AG10803 (cell line): ENCODE measurements at regions not wholly inside any gene's neighbourhood (a gene's known extent, or its start where the extent isn't known, plus 50 kb on each side); places are given as distances from the start of the nearest gene placed in this dataset.

Experiments
- DNase-seq: peaks from one replicate; pipeline ENCODE4 v3.0.0; 2010; ENCODE audit warnings: low read depth
- H3K4me3 ChIP-seq: 2 replicates; pipeline ENCODE4 v1.5.1; 2011; ENCODE audit warnings: mild to moderate bottlenecking, low read length, control low read depth
- TF ChIP-seq, protein P1 (sequence below): conservative IDR thresholded peaks from 2 replicates; pipeline ENCODE4 v1.5.1; 2011; ENCODE audit warnings: mild to moderate bottlenecking, low read length, control low read depth, inconsistent platforms

DNA sequence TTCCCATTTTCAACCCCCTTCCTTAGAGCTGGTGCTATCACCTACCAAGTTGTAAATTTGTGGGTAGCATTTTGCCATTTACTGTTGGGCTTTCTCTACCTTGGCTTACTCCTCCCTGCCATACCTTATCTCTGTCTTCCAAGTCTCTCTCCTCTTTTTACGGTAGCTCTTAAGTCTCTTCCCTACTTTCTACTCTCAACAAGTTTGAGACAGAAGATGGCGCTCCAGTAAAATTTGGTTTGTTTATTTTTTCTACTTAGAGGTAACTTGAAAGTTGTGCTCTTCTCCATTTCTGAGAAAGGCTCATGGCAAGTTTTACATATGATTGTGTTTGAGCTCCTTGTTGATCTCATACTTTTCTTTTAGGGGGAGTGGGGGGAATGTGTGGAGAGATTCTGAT is 1508.1 kb downstream of the TECRL start:
- no peak for DNase-seq
- TF ChIP-seq, protein P1, sequence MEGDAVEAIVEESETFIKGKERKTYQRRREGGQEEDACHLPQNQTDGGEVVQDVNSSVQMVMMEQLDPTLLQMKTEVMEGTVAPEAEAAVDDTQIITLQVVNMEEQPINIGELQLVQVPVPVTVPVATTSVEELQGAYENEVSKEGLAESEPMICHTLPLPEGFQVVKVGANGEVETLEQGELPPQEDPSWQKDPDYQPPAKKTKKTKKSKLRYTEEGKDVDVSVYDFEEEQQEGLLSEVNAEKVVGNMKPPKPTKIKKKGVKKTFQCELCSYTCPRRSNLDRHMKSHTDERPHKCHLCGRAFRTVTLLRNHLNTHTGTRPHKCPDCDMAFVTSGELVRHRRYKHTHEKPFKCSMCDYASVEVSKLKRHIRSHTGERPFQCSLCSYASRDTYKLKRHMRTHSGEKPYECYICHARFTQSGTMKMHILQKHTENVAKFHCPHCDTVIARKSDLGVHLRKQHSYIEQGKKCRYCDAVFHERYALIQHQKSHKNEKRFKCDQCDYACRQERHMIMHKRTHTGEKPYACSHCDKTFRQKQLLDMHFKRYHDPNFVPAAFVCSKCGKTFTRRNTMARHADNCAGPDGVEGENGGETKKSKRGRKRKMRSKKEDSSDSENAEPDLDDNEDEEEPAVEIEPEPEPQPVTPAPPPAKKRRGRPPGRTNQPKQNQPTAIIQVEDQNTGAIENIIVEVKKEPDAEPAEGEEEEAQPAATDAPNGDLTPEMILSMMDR = no peak
- H3K4me3 ChIP-seq = no peak overlapping the region

DNA sequence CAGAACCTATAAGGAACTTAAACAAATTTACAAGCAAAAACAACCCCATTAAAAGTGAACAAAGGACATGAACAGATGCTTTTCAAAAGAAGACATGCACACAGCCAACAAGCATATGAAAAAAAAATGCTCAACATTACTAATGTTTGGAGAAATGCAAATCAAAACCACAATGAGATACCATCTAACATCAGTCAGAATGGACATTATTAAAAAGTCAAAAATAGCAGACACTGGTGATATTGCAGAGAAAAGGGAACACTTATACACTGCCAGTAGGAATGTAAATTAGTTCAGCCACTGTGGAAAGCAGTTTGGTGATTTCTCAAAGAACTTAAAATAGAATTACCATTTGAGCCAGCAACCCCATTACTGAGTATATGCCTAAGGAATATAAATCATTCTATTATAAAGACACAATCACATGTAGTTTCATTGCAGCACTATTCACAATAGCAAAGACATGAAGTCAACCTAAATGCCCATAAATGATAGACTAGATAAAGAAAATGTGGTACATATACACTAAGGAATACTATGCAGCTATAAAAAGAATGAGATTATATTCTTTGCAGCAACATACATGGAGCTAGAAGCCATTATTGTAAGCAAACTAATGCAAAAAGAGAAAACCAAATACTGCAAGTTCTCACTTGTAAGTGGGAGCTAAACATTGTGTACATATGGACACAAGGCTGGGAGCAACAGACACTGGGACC is 1509.4 kb downstream of the TECRL start:
- no peak overlapping the region for H3K4me3 ChIP-seq
- no peak for DNase-seq
- TF ChIP-seq, protein P1 = no peak

DNA sequence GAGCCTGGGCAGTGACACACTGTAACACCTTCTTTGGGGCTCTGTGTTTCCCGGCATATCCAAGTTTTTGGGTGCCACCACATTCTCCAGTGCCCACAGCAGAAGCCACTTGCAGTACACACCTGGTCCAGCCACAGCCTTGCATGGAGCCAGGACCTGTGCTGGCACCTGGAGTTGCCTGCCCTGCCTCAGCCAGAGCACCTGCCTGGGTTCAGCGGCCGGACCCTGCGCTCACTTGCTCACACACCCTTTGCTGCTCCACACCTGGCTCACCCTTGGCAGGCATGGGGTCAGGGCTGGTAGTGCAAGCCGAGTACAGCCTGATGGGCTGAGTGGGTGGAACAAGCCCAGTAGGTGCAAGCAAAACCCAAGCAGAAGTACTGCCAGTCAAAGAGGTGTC is 1511.1 kb downstream of the TECRL start:
- TF ChIP-seq, protein P1 = no peak
- H3K4me3 ChIP-seq = no peak overlapping the region
- no peak for DNase-seq

DNA sequence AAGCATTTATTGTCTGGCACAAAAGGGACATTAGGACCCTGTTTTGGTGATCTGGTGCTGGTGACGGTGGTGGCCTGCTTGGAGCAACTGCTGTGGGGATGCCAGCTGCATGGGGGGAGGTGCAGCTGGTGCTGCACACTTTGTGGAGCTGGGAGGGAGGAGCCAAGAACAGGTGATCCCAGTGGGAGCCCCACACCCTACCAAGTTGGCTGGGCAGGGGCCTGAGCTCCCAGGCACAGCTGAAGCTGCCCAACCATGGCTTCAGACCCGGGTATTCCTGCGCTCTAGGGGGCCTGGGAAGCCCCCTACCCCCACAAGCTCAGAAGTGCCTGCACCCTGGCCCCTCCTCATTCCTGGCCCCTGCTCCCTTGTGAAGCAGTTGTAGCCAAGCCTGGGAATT is 1512.5 kb downstream of the TECRL start:
- TF ChIP-seq, protein P1 = no peak

DNA sequence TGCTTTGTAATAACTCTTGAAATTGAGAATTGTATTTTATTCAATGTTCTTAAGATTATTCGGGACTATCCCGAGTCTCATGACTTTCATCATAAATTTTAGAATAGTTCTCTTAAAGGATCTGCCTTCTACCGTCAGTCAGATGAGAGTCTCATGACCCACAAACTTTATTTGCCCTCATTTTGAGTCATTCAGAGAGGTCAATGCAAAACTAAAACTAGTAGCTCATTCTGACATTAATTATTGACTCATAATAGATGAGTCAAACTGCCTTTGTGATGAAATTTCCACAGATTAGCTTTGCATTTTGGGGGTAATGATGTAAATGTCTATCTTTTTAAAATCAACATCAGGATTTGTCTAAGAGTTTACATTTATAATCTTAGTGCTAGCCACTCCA is 1527.3 kb downstream of the TECRL start:
- DNase-seq = no peak
- H3K4me3 ChIP-seq = no peak overlapping the region
- TF ChIP-seq, protein P1 = no peak

More for the DNA sequence above, 1512.5 kb downstream of the TECRL start:
- DNase-seq = no peak
- no peak overlapping the region for H3K4me3 ChIP-seq

DNA sequence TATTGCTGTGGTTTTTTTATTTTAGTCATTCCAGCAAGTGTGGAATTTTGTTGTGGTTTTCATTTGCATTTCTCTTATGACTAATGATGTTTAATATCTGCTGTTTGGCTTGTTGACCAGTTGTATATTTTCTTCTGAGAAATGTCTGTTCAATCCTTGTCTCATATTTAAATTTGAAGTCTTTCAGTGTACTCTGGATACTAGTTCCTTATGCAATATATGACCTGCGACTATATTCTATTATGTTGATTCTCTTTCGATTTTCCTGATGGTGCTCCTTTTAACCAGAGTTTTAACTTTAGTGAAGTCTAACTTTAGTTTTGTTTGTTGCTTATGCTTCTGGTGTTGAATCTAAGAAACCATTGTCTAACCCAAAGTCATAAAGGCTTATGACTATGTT is 1528.0 kb downstream of the TECRL start:
- TF ChIP-seq, protein P1 = no peak
- no peak overlapping the region for H3K4me3 ChIP-seq
- no peak for DNase-seq

DNA sequence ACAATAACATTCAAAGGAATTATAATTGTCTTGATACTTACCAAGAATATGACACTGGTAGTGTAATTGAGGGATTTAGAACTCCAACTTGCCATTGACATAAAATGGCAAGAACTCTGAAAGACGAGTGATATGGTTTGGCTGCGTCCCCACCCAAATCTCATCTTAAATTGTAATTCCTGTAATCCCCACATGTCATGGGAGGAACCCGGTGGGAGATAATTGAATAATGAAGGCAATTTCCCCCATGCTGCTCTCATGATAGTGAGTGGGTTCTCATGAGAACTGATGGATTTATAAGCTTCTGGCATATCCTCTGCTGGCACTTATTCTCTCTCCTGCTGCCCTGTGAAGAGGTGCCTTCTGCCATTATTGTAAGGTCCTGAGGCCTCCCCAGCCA is 1536.4 kb downstream of the TECRL start:
- TF ChIP-seq, protein P1 = no peak
- no peak overlapping the region for H3K4me3 ChIP-seq
- DNase-seq = no peak
